C4-2B (cell line): ENCODE measurements at regions not wholly inside any gene's neighbourhood (a gene's known extent, or its start where the extent isn't known, plus 50 kb on each side); places are given as distances from the start of the nearest gene placed in this dataset.

Experiments used
- ZFX ChIP-seq: fragments of 450-650 bp; IDR thresholded peaks from 2 replicates; pipeline ENCODE4 v1.6.1; 2017
- TF ChIP-seq, protein P1 (sequence below): fragments of 450-650 bp; conservative IDR thresholded peaks from 2 replicates; pipeline ENCODE4 v1.5.1; 2017; ENCODE audit warnings: mild to moderate bottlenecking

DNA sequence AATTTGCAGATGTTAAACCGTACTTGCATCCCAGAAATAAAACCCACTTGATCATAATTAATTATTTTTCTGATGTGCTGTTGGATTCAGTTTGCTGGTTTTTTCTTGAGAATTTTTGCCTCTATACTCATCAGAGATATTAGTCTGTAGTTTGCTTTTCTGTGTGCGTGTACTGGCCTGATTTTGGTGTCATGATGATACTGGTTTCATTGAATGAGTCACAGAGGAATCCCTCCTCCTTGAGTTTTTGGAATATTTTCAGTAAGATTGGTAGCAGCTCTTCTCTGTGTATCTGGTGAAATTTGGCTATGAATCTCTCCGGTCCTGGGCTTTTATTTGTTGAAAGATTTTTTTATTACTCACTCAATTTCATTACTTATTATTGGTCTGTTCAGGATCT lies 100.4 kb upstream of the PMCH start:
- TF ChIP-seq, protein P1, sequence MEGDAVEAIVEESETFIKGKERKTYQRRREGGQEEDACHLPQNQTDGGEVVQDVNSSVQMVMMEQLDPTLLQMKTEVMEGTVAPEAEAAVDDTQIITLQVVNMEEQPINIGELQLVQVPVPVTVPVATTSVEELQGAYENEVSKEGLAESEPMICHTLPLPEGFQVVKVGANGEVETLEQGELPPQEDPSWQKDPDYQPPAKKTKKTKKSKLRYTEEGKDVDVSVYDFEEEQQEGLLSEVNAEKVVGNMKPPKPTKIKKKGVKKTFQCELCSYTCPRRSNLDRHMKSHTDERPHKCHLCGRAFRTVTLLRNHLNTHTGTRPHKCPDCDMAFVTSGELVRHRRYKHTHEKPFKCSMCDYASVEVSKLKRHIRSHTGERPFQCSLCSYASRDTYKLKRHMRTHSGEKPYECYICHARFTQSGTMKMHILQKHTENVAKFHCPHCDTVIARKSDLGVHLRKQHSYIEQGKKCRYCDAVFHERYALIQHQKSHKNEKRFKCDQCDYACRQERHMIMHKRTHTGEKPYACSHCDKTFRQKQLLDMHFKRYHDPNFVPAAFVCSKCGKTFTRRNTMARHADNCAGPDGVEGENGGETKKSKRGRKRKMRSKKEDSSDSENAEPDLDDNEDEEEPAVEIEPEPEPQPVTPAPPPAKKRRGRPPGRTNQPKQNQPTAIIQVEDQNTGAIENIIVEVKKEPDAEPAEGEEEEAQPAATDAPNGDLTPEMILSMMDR = no peak
- no peak for TF ChIP-seq ZFX
